Right atrium auricular region (tissue), 2 donors: ENCODE measurements at regions not wholly inside any gene's neighbourhood (a gene's known extent, or its start where the extent isn't known, plus 50 kb on each side); places are given as distances from the start of the nearest gene placed in this dataset.

Experiments used
- DNase-seq: peaks from one replicate; pipeline ENCODE4 v3.0.0-alpha.2; 2019; ENCODE audit warnings: low spot score
- H3K27ac ChIP-seq, 2 donors: fragments of 200-600 bp; sonication (generic); 1 replicate in 1 of 2; 2 replicates in 1 of 2; pipeline ENCODE4 v1.5.1; 2016 to 2019
- H3K27me3 ChIP-seq, 2 donors: fragments of 200-600 bp; sonication (generic); one replicate each; pipeline versions ENCODE4 v1.5.1 to v1.6.0; 2017 to 2019
- H3K36me3 ChIP-seq: fragments of 200-600 bp; sonication (generic); one replicate; pipeline ENCODE4 v1.5.1; 2016
- H3K4me1 ChIP-seq, 2 donors: fragments of 200-600 bp; sonication (generic); one replicate each; pipeline versions ENCODE4 v1.5.1 to v1.6.0; 2017 to 2019
- H3K4me3 ChIP-seq, 2 donors: fragments of 200-600 bp; sonication (generic); 1 replicate in 1 of 2; 2 replicates in 1 of 2; pipeline ENCODE4 v1.5.1; 2017 to 2019; ENCODE audit warnings: mild to moderate bottlenecking in 1 of 2, moderate library complexity in 1 of 2
- H3K9me3 ChIP-seq, 2 donors: fragments of 200-600 bp; sonication (generic); one replicate each; pipeline ENCODE4 v1.5.1; 2019
- TF ChIP-seq, protein P1 (sequence below), 2 donors: fragments of 200-600 bp; sonication (generic); IDR thresholded peaks; one replicate each; pipeline ENCODE4 v1.5.1; 2019; ENCODE audit warnings: antibody characterized with exemption in 2 of 2

- H3K4me3 ChIP-seq, result no peak overlapping the region
- no peak for DNase-seq
- TF ChIP-seq, protein P1, sequence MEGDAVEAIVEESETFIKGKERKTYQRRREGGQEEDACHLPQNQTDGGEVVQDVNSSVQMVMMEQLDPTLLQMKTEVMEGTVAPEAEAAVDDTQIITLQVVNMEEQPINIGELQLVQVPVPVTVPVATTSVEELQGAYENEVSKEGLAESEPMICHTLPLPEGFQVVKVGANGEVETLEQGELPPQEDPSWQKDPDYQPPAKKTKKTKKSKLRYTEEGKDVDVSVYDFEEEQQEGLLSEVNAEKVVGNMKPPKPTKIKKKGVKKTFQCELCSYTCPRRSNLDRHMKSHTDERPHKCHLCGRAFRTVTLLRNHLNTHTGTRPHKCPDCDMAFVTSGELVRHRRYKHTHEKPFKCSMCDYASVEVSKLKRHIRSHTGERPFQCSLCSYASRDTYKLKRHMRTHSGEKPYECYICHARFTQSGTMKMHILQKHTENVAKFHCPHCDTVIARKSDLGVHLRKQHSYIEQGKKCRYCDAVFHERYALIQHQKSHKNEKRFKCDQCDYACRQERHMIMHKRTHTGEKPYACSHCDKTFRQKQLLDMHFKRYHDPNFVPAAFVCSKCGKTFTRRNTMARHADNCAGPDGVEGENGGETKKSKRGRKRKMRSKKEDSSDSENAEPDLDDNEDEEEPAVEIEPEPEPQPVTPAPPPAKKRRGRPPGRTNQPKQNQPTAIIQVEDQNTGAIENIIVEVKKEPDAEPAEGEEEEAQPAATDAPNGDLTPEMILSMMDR (IDR thresholded peaks at IDR 0.05), result no peak
- no peaks in the 10 kb centered on the region for H3K9me3 ChIP-seq
- H3K27me3 ChIP-seq, result no peaks in the 10 kb centered on the region
- H3K4me1 ChIP-seq, result no peaks in the 10 kb centered on the region
- H3K27ac ChIP-seq, result no peak overlapping the region
- H3K36me3 ChIP-seq, result no peaks in the 10 kb centered on the region
These were observed 141.2 kb upstream of the HDAC9 start for GRCh38 chr7:18354108-18355085.

DNA sequence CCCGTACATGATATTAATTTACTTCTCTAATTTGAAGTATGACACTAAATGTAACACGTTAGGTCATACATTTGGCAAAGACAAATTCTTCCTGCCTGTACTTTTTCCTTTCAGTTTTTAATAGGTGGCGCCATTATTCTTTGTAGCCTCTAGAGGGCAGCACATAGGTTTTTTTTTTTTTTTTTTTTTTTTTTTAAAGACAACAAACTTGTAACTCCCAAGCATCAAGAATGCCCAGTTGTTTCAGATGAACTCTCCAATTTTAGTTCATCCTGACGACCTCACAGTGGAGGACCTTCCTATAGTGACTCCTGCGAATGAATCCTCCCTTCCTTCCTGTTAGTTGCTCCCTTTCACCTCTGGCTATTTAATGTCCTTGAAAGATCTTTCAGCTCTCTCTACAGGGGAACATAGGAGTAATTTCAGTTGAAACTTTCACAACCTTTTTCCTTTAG is 139.3 kb upstream of the HDAC9 start:
- Histone ChIP-seq H3K4me3 (peak overlapping the region in 1 of 2 donors; percentile 24), H3K27me3 (no peaks in the 10 kb centered on the region), H3K4me1 (no peaks in the 10 kb centered on the region), H3K36me3 (no peaks in the 10 kb centered on the region), H3K27ac (peak overlapping the region in 1 of 2 donors; percentile 54), H3K9me3 (no peaks in the 10 kb centered on the region)
- TF ChIP-seq, protein P1 (IDR thresholded peaks at IDR 0.05), result peak; percentile 71 to 82
- no peak for DNase-seq

- H3K4me1 ChIP-seq, result no peaks in the 10 kb centered on the region
- H3K4me3 ChIP-seq, result no peak overlapping the region
- TF ChIP-seq, protein P1 (IDR thresholded peaks at IDR 0.05), result no peak
- DNase-seq, result no peak
- no peaks in the 10 kb centered on the region for H3K27me3 ChIP-seq
- H3K9me3 ChIP-seq, result no peaks in the 10 kb centered on the region
- H3K36me3 ChIP-seq, result no peaks in the 10 kb centered on the region
- no peak overlapping the region for H3K27ac ChIP-seq
These were observed 137.9 kb upstream of the HDAC9 start for GRCh38 chr7:18357691-18358090.

DNA sequence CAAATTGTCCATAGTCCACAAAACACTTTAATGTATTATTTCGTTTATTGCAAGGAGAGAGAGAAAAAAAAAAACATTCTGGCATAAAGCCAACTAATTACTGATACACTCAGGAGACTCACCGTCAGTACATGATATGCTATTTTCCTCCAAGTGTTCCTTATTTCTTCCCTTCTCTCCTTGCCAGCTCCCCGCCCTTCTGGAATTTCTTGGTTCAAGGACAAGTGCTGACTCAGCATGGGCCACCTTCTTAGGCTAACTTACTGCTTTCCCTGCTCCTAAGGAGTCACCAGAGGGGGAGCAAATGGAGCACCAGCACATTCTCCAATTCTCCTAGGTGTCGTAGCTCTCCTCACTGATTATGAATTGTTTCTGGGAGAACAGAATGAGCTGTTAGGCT is 133.8 kb upstream of the HDAC9 start:
- no peaks in the 10 kb centered on the region for H3K9me3 ChIP-seq
- TF ChIP-seq, protein P1 (IDR thresholded peaks at IDR 0.05), result no peak
- H3K27me3 ChIP-seq, result no peaks in the 10 kb centered on the region
- no peaks in the 10 kb centered on the region for H3K4me1 ChIP-seq
- no peak overlapping the region for H3K27ac ChIP-seq
- no peak overlapping the region for H3K4me3 ChIP-seq
- no peaks in the 10 kb centered on the region for H3K36me3 ChIP-seq
- no peak for DNase-seq

DNA sequence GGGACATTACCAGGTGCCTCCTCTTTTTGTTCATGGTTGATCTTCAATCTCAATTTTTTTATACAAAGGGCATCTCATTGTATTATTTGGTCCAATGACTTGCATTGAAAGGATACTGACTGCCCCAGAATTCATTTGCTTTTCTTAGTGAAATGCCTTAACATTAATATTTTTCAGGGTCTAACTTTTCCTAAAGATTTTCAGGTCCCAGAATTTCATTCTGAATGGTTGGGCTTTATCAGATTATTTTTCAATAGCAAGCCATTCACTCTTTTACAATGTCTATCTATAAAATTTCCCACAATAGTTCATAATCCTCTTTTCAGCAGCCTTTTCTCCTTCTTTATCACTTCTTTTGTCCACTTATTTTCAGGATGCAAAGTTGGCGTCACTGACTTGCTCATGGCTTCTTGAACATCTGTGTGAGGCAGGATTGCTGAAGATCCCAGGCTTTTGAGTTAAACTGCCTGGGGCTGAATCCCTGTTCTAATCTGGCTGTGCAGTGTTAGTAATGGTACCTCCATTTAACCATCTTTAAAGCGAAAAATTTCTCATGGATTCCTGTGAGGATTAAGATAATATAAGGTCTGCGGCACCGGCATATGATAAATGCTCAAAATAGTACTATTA is 131.7 kb upstream of the HDAC9 start:
- TF ChIP-seq, protein P1 (IDR thresholded peaks at IDR 0.05), result no peak
- Histone ChIP-seq H3K36me3 (no peaks in the 10 kb centered on the region), H3K27me3 (no peaks in the 10 kb centered on the region), H3K27ac (no peak overlapping the region), H3K4me3 (no peak overlapping the region), H3K9me3 (no peaks in the 10 kb centered on the region), H3K4me1 (no peaks in the 10 kb centered on the region)
- no peak for DNase-seq
